Tibial nerve (tissue), 4 donors: ENCODE measurements at regions not wholly inside any gene's neighbourhood (a gene's known extent, or its start where the extent isn't known, plus 50 kb on each side); places are given as distances from the start of the nearest gene placed in this dataset.

Source experiments
- DNase-seq, 2 donors: peaks; one replicate each; pipeline ENCODE4 v3.0.0-alpha.2; 2019; ENCODE audit warnings: low spot score in 2 of 2
- H3K27ac ChIP-seq, 4 donors: fragments of 200-600 bp; sonication (generic) in 3 of 4; one replicate each; pipeline ENCODE4 v1.5.1; 2017 to 2019; ENCODE audit warnings: mild to moderate bottlenecking in 1 of 4
- H3K27me3 ChIP-seq, 2 donors: fragments of 200-600 bp; sonication (generic) in 1 of 2; one replicate each; pipeline versions ENCODE4 v1.5.1 to v1.6.0; 2017 to 2019
- H3K36me3 ChIP-seq, 3 donors: fragments of 200-600 bp; sonication (generic); one replicate each; pipeline ENCODE4 v1.5.1; 2018 to 2019
- H3K4me1 ChIP-seq, 4 donors: fragments of 200-600 bp; sonication (generic) in 3 of 4; one replicate each; pipeline ENCODE4 v1.5.1; 2017 to 2019
- H3K4me3 ChIP-seq, 4 donors: fragments of 200-600 bp; sonication (generic) in 3 of 4; one replicate each; pipeline ENCODE4 v1.5.1; 2017 to 2019; ENCODE audit warnings: mild to moderate bottlenecking in 1 of 4, moderate library complexity in 1 of 4
- H3K9me3 ChIP-seq, 4 donors: fragments of 200-600 bp; sonication (generic) in 3 of 4; one replicate each; pipeline ENCODE4 v1.5.1; 2017 to 2019
- CTCF ChIP-seq, 5 experiments: fragments of 200-600 bp in 3 of 5; fragments of 450-650 bp in 2 of 5; sonication (generic) in 3 of 5; IDR thresholded peaks; one replicate each; pipeline ENCODE4 v1.5.1; 2016 to 2019; ENCODE audit warnings: antibody characterized with exemption in 5 of 5, mild to moderate bottlenecking in 3 of 5, moderate library complexity in 2 of 5
- EP300 ChIP-seq, 2 donors: sonication (generic); formaldehyde crosslinking; IDR thresholded peaks; one replicate each; pipeline ENCODE4 v1.6.1; 2017; ENCODE audit warnings: antibody characterized with exemption in 2 of 2, mild to moderate bottlenecking in 1 of 2
- POLR2A ChIP-seq, 2 donors: fragments of 450-650 bp; IDR thresholded peaks; one replicate each; pipeline ENCODE4 v1.6.1; 2017; ENCODE audit warnings: antibody characterized with exemption in 2 of 2, mild to moderate bottlenecking in 2 of 2, moderate library complexity in 2 of 2
- WGBS, 2 donors: methylation state at CpG; one replicate each; pipeline ENCODE4 v1.1.5; 2018; 5-methylcytosine and 5-hydroxymethylcytosine counted together

DNA sequence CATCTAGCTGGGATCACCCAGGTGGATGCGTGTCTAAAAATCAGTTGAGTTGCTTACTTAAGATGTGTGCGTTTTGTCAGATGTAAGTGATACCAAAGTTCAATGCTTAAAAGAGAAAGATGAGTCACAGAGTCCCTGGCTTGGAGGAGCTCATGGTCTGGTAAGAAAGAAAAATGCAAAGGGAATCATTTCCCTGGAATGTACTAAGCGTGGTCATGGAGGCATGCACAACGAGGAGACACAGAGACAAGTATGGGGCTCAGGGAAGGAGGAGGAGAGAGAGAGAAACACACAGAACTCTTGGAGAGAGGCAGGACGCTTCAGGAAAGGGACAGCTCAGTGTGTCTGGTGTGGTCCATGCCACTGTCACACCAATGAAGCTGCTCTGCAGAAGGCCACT, 186.9 kb upstream of the GMDS start:
- Histone ChIP-seq H3K4me1 (no peaks in the 10 kb centered on the region), H3K9me3 (no peaks in the 10 kb centered on the region), H3K27ac (no peak overlapping the region), H3K27me3 (no peaks in the 10 kb centered on the region), H3K4me3 (no peak overlapping the region), H3K36me3 (peaks cover 0 to 21% (median 0%) of the 10 kb centered on the region in 3 donors)
- no peak for DNase-seq
- TF ChIP-seq POLR2A (IDR thresholded peaks at IDR 0.05) (no peak), EP300 (IDR thresholded peaks at IDR 0.05) (no peak), CTCF (IDR thresholded peaks at IDR 0.05) (no peak)
- 82 to 84% methylated on average over 5 of the region's 5 CpGs for WGBS, 2 donors

GRCh38 chr6:2430612-2431011, 185.2 kb upstream of the GMDS start:
- TF ChIP-seq EP300 (IDR thresholded peaks at IDR 0.05) (no peak), CTCF (IDR thresholded peaks at IDR 0.05) (no peak), POLR2A (IDR thresholded peaks at IDR 0.05) (no peak)
- Histone ChIP-seq H3K4me1 (no peaks in the 10 kb centered on the region), H3K4me3 (no peak overlapping the region), H3K27ac (no peak overlapping the region), H3K9me3 (no peaks in the 10 kb centered on the region), H3K27me3 (no peaks in the 10 kb centered on the region), H3K36me3 (peaks cover 0 to 21% (median 0%) of the 10 kb centered on the region in 3 donors)
- WGBS, 2 donors = 87 to 96% methylated on average over 3 of the region's 3 CpGs
- DNase-seq = no peak

- Histone ChIP-seq H3K36me3 (peaks cover 0 to 20% (median 0%) of the 10 kb centered on the region in 3 donors), H3K27ac (no peak overlapping the region), H3K4me1 (no peaks in the 10 kb centered on the region), H3K27me3 (no peaks in the 10 kb centered on the region), H3K4me3 (no peak overlapping the region), H3K9me3 (no peaks in the 10 kb centered on the region)
- no peak for DNase-seq
- 82 to 83% methylated on average over 6 of the region's 6 CpGs for WGBS, 2 donors
- TF ChIP-seq POLR2A (IDR thresholded peaks at IDR 0.05) (no peak), CTCF (IDR thresholded peaks at IDR 0.05) (no peak), EP300 (IDR thresholded peaks at IDR 0.05) (no peak)
Observed at GRCh38 chr6:2429460-2429859, 184.1 kb upstream of the GMDS start.

DNA sequence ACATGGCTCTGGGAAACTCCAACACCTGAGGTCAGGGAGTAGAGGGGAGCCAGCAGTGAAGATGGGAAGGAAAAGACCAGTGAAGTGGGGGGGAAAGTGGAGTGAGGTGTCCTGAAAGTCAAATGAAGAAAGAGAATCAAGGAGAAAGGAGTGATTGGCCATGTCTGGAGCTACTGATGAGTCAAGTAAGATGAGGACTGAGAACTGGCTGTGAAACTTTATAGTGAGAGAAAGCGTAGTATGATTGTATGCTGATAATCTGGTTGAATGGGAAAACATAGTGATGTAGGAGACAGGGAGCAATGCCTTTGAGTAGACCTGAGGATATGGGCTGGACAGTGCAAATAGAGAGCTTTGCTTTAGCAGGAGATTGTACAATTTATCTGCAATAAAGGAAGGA, 183.6 kb upstream of the GMDS start:
- peaks cover 0 to 15% (median 0%) of the 10 kb centered on the region in 3 donors for H3K36me3 ChIP-seq
- H3K27me3 ChIP-seq = no peaks in the 10 kb centered on the region
- TF ChIP-seq CTCF (IDR thresholded peaks at IDR 0.05) (no peak), POLR2A (IDR thresholded peaks at IDR 0.05) (no peak), EP300 (IDR thresholded peaks at IDR 0.05) (no peak)
- no peaks in the 10 kb centered on the region for H3K4me1 ChIP-seq
- WGBS, 2 donors = 95 to 97% methylated on average over 1 of the region's 1 CpG
- DNase-seq = no peak
- H3K9me3 ChIP-seq = no peaks in the 10 kb centered on the region
- no peak overlapping the region for H3K27ac ChIP-seq
- H3K4me3 ChIP-seq = no peak overlapping the region

DNA sequence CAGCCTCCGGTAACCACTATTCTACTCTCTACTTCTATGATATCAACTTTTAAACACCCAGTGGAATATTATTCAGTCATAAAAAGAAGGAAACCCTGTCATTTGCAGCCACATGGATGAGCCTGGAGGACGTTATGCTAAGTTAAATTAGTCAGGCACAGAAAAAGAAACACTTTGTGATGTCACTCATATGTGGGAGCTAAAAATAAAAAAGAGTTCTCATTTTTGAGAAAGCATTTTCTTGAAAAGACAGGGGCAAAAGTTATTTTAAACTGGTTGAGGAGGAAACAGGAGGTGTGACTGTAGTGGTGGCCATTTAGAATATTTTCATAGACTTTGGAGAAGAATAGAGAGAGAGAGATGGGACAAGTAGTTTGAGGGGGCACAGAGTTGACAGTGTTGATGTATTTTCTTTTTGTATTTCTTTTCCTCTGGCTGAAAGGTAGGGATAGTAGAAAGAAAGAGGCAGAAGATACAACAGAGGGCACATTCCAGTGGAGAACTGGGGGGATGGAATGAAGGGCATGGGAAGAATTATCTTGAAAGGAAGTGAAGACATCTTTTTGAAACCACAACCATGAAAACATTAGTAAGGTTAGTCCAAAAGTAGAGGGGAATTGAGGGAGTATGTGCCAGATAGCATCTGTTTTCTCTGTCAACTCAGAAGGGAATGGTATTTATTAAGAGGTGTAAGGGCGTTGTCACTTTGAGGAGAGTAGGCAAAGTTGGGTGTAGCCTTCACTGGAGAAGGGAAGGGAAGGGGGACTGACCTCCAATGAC, 181.3 kb upstream of the GMDS start:
- no peak overlapping the region for H3K27ac ChIP-seq
- H3K9me3 ChIP-seq = no peaks in the 10 kb centered on the region
- H3K4me1 ChIP-seq = no peaks in the 10 kb centered on the region
- TF ChIP-seq EP300 (IDR thresholded peaks at IDR 0.05) (no peak), CTCF (IDR thresholded peaks at IDR 0.05) (no peak), POLR2A (IDR thresholded peaks at IDR 0.05) (no peak)
- no peak overlapping the region for H3K4me3 ChIP-seq
- DNase-seq = no peak
- WGBS, 2 donors = 73 to 81% methylated on average over 3 of the region's 3 CpGs
- H3K27me3 ChIP-seq = no peaks in the 10 kb centered on the region
- H3K36me3 ChIP-seq = peaks cover 0 to 12% (median 0%) of the 10 kb centered on the region in 3 donors
